Stimulated activated naive CD8-positive, alpha-beta T cell treated with anti-CD3 and anti-CD28 coated beads, Interleukin-15, Interleukin-2, amounts not matched to agents 100 ng/mL and 50 ng/mL, for 24 hours (primary cell): ENCODE measurements at regions not wholly inside any gene's neighbourhood (a gene's known extent, or its start where the extent isn't known, plus 50 kb on each side); places are given as distances from the start of the nearest gene placed in this dataset.
"Not testable (repeated sequence)": the region's sequence is repeated elsewhere in the genome, so short reads cannot be mapped to it uniquely, and the experiment has no call there.

Experiments used
- H3K27ac Mint-ChIP-seq: one replicate; pipeline ENCODE4 v1.8.0; 2021; ENCODE audit warnings: mild to moderate bottlenecking, mixed read lengths
- H3K27me3 Mint-ChIP-seq: one replicate; pipeline ENCODE4 v1.8.0; 2021; ENCODE audit warnings: mixed read lengths
- H3K36me3 Mint-ChIP-seq: one replicate; pipeline ENCODE4 v1.8.0; 2021; ENCODE audit warnings: low read depth, mixed read lengths
- H3K4me1 Mint-ChIP-seq: one replicate; pipeline ENCODE4 v1.8.0; 2021; ENCODE audit warnings: low read depth, mixed read lengths
- H3K4me3 Mint-ChIP-seq: one replicate; pipeline ENCODE4 v1.8.0; 2021; ENCODE audit warnings: mild to moderate bottlenecking, mixed read lengths
- H3K9me3 Mint-ChIP-seq: one replicate; pipeline ENCODE4 v1.8.0; 2021; ENCODE audit warnings: mixed read lengths

- H3K27me3 Mint-ChIP-seq: peaks cover 16% of the 10 kb centered on the region
- H3K4me1 Mint-ChIP-seq: no peaks in the 10 kb centered on the region
- H3K36me3 Mint-ChIP-seq: no peaks in the 10 kb centered on the region
- no peak overlapping the region for H3K27ac Mint-ChIP-seq
- no peak overlapping the region for H3K4me3 Mint-ChIP-seq
- H3K9me3 Mint-ChIP-seq: no peaks in the 10 kb centered on the region
These were observed 297.8 kb upstream of the ECI2 start for GRCh38 chr6:4433199-4433598.

GRCh38 chr6:4426968-4427367 lies 291.6 kb upstream of the ECI2 start:
- no peak overlapping the region for H3K4me3 Mint-ChIP-seq
- H3K27me3 Mint-ChIP-seq: no peaks in the 10 kb centered on the region

GRCh38 chr6:4421837-4422236 lies 286.5 kb upstream of the ECI2 start:
- Mint-ChIP-seq H3K4me3 (no peak overlapping the region), H3K36me3 (no peaks in the 10 kb centered on the region), H3K27me3 (peaks cover 6% of the 10 kb centered on the region), H3K4me1 (no peaks in the 10 kb centered on the region), H3K27ac (no peak overlapping the region), H3K9me3 (no peaks in the 10 kb centered on the region)

More at GRCh38 chr6:4426968-4427367, 291.6 kb upstream of the ECI2 start:
- Mint-ChIP-seq H3K27ac (no peak overlapping the region), H3K36me3 (no peaks in the 10 kb centered on the region), H3K4me1 (no peaks in the 10 kb centered on the region), H3K9me3 (peaks cover 4% of the 10 kb centered on the region)

- Mint-ChIP-seq H3K4me3 (no peak overlapping the region), H3K36me3 (no peaks in the 10 kb centered on the region), H3K4me1 (no peaks in the 10 kb centered on the region), H3K9me3 (no peaks in the 10 kb centered on the region), H3K27ac (no peak overlapping the region), H3K27me3 (peaks cover 6% of the 10 kb centered on the region)
These were observed 284.9 kb upstream of the ECI2 start for GRCh38 chr6:4420160-4420865.

- peaks cover 4% of the 10 kb centered on the region for H3K27me3 Mint-ChIP-seq
- H3K27ac Mint-ChIP-seq: no peak overlapping the region
- H3K9me3 Mint-ChIP-seq: no peaks in the 10 kb centered on the region
These were observed 280.2 kb upstream of the ECI2 start for GRCh38 chr6:4415549-4415948.

GRCh38 chr6:4414078-4414477 lies 278.7 kb upstream of the ECI2 start:
- H3K27ac Mint-ChIP-seq, H3K27me3 Mint-ChIP-seq, H3K4me1 Mint-ChIP-seq, H3K4me3 Mint-ChIP-seq, H3K36me3 Mint-ChIP-seq, H3K9me3 Mint-ChIP-seq: not testable (repeated sequence)

More at GRCh38 chr6:4415549-4415948, 280.2 kb upstream of the ECI2 start:
- Mint-ChIP-seq H3K36me3 (no peaks in the 10 kb centered on the region), H3K4me1 (no peaks in the 10 kb centered on the region), H3K4me3 (no peak overlapping the region)

- Mint-ChIP-seq H3K27ac (no peak overlapping the region), H3K9me3 (peaks cover 6% of the 10 kb centered on the region), H3K4me3 (no peak overlapping the region), H3K36me3 (no peaks in the 10 kb centered on the region), H3K27me3 (peaks cover 4% of the 10 kb centered on the region), H3K4me1 (peaks cover 3% of the 10 kb centered on the region)
These were observed 277.7 kb upstream of the ECI2 start for GRCh38 chr6:4413073-4413472.

GRCh38 chr6:4412488-4412887 lies 277.1 kb upstream of the ECI2 start:
- Mint-ChIP-seq H3K4me3 (no peak overlapping the region), H3K27me3 (peaks cover 8% of the 10 kb centered on the region), H3K9me3 (peaks cover 12% of the 10 kb centered on the region), H3K27ac (peak overlapping the region; percentile 22), H3K4me1 (peaks cover 9% of the 10 kb centered on the region), H3K36me3 (no peaks in the 10 kb centered on the region)

GRCh38 chr6:4412077-4412476 lies 276.7 kb upstream of the ECI2 start:
- H3K4me1 Mint-ChIP-seq: peaks cover 9% of the 10 kb centered on the region
- H3K36me3 Mint-ChIP-seq: no peaks in the 10 kb centered on the region
- no peak overlapping the region for H3K27ac Mint-ChIP-seq
- H3K27me3 Mint-ChIP-seq: peaks cover 8% of the 10 kb centered on the region
- peaks cover 12% of the 10 kb centered on the region for H3K9me3 Mint-ChIP-seq
- no peak overlapping the region for H3K4me3 Mint-ChIP-seq

- H3K4me3 Mint-ChIP-seq, H3K27ac Mint-ChIP-seq: not testable (repeated sequence)
- peaks cover 15% of the 10 kb centered on the region for H3K9me3 Mint-ChIP-seq
These were observed 272.3 kb upstream of the ECI2 start for GRCh38 chr6:4407710-4408109.

GRCh38 chr6:4405621-4406212 lies 270.3 kb upstream of the ECI2 start:
- no peaks in the 10 kb centered on the region for H3K36me3 Mint-ChIP-seq
- H3K9me3 Mint-ChIP-seq: peaks cover 15% of the 10 kb centered on the region
- H3K27me3 Mint-ChIP-seq: peaks cover 24% of the 10 kb centered on the region
- no peak overlapping the region for H3K27ac Mint-ChIP-seq
- peaks cover 9% of the 10 kb centered on the region for H3K4me1 Mint-ChIP-seq
- H3K4me3 Mint-ChIP-seq: no peak overlapping the region

More at GRCh38 chr6:4407710-4408109, 272.3 kb upstream of the ECI2 start:
- not testable (repeated sequence) for H3K36me3 Mint-ChIP-seq, H3K4me1 Mint-ChIP-seq
- peaks cover 18% of the 10 kb centered on the region for H3K27me3 Mint-ChIP-seq

- Mint-ChIP-seq H3K9me3 (peaks cover 15% of the 10 kb centered on the region), H3K4me1 (peaks cover 9% of the 10 kb centered on the region), H3K36me3 (no peaks in the 10 kb centered on the region), H3K27ac (no peak overlapping the region), H3K27me3 (peaks cover 24% of the 10 kb centered on the region), H3K4me3 (no peak overlapping the region)
These were observed 269.0 kb upstream of the ECI2 start for GRCh38 chr6:4404415-4404814.

GRCh38 chr6:4403828-4404227 lies 268.5 kb upstream of the ECI2 start:
- Mint-ChIP-seq H3K36me3 (no peaks in the 10 kb centered on the region), H3K27ac (no peak overlapping the region), H3K4me3 (no peak overlapping the region), H3K27me3 (peaks cover 24% of the 10 kb centered on the region), H3K4me1 (peaks cover 9% of the 10 kb centered on the region), H3K9me3 (peaks cover 15% of the 10 kb centered on the region)

- no peak overlapping the region for H3K27ac Mint-ChIP-seq
- H3K4me1 Mint-ChIP-seq: peaks cover 7% of the 10 kb centered on the region
- no peak overlapping the region for H3K4me3 Mint-ChIP-seq
- H3K36me3 Mint-ChIP-seq: no peaks in the 10 kb centered on the region
- H3K9me3 Mint-ChIP-seq: peaks cover 10% of the 10 kb centered on the region
- H3K27me3 Mint-ChIP-seq: peaks cover 21% of the 10 kb centered on the region
These were observed 267.8 kb upstream of the ECI2 start for GRCh38 chr6:4403023-4403752.

- no peak overlapping the region for H3K27ac Mint-ChIP-seq
- peaks cover 3% of the 10 kb centered on the region for H3K9me3 Mint-ChIP-seq
These were observed 267.2 kb upstream of the ECI2 start for GRCh38 chr6:4402477-4402976.

More at GRCh38 chr6:4402477-4402976, 267.2 kb upstream of the ECI2 start:
- H3K36me3 Mint-ChIP-seq: no peaks in the 10 kb centered on the region
- no peak overlapping the region for H3K4me3 Mint-ChIP-seq
- peaks cover 16% of the 10 kb centered on the region for H3K27me3 Mint-ChIP-seq
- peaks cover under 1% of the 10 kb centered on the region for H3K4me1 Mint-ChIP-seq
